ENCODE measurements at regions not wholly inside any gene's neighbourhood (a gene's known extent, or its start where the extent isn't known, plus 50 kb on each side); places are given as distances from the start of the nearest gene placed in this dataset.

DNA sequence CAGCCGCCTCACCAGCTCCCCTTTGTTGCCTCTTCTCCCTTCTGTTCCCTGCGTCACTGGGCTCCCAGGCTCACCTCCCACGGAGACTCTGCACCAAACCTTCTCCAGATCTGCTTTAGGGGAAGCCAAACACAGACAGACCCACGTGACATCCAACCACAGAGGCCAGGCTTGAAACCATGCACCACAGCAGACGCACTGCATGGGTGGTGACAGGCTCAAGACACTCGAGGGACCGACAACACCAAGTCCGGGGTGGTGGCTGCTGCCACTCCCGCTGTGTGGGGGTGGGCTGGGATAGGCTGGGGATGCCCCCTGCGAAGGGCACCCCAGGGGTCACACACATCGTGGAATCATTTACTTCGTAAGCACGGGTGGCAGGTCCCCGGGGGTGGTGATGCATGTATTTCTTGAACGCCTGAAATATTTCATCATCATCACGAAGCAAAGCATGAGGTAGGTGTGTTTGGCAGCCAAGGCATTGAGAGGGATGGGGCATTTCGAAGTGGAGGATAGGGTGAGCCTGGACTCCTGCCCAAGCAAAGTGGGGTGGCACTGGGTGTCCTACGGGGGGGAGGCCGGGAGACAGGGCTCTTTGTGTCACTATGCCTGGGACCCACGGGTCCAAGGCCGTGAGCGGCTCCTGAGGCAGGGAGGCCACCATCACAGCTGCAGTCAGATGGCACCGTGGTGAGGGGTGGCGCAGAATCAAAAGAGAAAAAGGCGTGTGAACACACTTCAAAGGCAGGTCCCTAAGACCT lies 66.8 kb upstream of the RFLNA start (continued):
- TF ChIP-seq, protein P1, sequence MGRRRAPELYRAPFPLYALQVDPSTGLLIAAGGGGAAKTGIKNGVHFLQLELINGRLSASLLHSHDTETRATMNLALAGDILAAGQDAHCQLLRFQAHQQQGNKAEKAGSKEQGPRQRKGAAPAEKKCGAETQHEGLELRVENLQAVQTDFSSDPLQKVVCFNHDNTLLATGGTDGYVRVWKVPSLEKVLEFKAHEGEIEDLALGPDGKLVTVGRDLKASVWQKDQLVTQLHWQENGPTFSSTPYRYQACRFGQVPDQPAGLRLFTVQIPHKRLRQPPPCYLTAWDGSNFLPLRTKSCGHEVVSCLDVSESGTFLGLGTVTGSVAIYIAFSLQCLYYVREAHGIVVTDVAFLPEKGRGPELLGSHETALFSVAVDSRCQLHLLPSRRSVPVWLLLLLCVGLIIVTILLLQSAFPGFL (CRISPR knock-in tag; IDR thresholded peaks at IDR 0.05): no peak
- peak; percentile 19; the same call in 1 of the 2 replicates for TF ChIP-seq ZNF76 (CRISPR knock-in tag; IDR thresholded peaks at IDR 0.05; ENCODE audit: borderline replicate concordance)
- TF ChIP-seq, protein P2, sequence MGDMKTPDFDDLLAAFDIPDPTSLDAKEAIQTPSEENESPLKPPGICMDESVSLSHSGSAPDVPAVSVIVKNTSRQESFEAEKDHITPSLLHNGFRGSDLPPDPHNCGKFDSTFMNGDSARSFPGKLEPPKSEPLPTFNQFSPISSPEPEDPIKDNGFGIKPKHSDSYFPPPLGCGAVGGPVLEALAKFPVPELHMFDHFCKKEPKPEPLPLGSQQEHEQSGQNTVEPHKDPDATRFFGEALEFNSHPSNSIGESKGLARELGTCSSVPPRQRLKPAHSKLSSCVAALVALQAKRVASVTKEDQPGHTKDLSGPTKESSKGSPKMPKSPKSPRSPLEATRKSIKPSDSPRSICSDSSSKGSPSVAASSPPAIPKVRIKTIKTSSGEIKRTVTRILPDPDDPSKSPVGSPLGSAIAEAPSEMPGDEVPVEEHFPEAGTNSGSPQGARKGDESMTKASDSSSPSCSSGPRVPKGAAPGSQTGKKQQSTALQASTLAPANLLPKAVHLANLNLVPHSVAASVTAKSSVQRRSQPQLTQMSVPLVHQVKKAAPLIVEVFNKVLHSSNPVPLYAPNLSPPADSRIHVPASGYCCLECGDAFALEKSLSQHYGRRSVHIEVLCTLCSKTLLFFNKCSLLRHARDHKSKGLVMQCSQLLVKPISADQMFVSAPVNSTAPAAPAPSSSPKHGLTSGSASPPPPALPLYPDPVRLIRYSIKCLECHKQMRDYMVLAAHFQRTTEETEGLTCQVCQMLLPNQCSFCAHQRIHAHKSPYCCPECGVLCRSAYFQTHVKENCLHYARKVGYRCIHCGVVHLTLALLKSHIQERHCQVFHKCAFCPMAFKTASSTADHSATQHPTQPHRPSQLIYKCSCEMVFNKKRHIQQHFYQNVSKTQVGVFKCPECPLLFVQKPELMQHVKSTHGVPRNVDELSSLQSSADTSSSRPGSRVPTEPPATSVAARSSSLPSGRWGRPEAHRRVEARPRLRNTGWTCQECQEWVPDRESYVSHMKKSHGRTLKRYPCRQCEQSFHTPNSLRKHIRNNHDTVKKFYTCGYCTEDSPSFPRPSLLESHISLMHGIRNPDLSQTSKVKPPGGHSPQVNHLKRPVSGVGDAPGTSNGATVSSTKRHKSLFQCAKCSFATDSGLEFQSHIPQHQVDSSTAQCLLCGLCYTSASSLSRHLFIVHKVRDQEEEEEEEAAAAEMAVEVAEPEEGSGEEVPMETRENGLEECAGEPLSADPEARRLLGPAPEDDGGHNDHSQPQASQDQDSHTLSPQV (IDR thresholded peaks at IDR 0.05): no peak
- no peak for TF ChIP-seq NUFIP1 (IDR thresholded peaks at IDR 0.05; ENCODE audit: partially characterized antibody)
- TF ChIP-seq, protein P3, sequence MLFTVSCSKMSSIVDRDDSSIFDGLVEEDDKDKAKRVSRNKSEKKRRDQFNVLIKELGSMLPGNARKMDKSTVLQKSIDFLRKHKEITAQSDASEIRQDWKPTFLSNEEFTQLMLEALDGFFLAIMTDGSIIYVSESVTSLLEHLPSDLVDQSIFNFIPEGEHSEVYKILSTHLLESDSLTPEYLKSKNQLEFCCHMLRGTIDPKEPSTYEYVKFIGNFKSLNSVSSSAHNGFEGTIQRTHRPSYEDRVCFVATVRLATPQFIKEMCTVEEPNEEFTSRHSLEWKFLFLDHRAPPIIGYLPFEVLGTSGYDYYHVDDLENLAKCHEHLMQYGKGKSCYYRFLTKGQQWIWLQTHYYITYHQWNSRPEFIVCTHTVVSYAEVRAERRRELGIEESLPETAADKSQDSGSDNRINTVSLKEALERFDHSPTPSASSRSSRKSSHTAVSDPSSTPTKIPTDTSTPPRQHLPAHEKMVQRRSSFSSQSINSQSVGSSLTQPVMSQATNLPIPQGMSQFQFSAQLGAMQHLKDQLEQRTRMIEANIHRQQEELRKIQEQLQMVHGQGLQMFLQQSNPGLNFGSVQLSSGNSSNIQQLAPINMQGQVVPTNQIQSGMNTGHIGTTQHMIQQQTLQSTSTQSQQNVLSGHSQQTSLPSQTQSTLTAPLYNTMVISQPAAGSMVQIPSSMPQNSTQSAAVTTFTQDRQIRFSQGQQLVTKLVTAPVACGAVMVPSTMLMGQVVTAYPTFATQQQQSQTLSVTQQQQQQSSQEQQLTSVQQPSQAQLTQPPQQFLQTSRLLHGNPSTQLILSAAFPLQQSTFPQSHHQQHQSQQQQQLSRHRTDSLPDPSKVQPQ (CRISPR knock-in tag; IDR thresholded peaks at IDR 0.05; ENCODE audit: borderline replicate concordance): no peak
- TF ChIP-seq ZNF217 (CRISPR knock-in tag; IDR thresholded peaks at IDR 0.05): no peak
- TF ChIP-seq HDAC6 (IDR thresholded peaks at IDR 0.05; ENCODE audit: low read depth, low read length): no peak
- TF ChIP-seq, protein P4, sequence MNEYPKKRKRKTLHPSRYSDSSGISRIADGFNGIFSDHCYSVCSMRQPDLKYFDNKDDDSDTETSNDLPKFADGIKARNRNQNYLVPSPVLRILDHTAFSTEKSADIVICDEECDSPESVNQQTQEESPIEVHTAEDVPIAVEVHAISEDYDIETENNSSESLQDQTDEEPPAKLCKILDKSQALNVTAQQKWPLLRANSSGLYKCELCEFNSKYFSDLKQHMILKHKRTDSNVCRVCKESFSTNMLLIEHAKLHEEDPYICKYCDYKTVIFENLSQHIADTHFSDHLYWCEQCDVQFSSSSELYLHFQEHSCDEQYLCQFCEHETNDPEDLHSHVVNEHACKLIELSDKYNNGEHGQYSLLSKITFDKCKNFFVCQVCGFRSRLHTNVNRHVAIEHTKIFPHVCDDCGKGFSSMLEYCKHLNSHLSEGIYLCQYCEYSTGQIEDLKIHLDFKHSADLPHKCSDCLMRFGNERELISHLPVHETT (CRISPR knock-in tag; conservative IDR thresholded peaks at IDR 0.05 in 1 of 2, IDR thresholded peaks at IDR 0.05 in 1 of 2): no peak
- TF ChIP-seq PHF21A (IDR thresholded peaks at IDR 0.05; ENCODE audit: borderline replicate concordance, low read depth): no peak
- TF ChIP-seq, protein P5, sequence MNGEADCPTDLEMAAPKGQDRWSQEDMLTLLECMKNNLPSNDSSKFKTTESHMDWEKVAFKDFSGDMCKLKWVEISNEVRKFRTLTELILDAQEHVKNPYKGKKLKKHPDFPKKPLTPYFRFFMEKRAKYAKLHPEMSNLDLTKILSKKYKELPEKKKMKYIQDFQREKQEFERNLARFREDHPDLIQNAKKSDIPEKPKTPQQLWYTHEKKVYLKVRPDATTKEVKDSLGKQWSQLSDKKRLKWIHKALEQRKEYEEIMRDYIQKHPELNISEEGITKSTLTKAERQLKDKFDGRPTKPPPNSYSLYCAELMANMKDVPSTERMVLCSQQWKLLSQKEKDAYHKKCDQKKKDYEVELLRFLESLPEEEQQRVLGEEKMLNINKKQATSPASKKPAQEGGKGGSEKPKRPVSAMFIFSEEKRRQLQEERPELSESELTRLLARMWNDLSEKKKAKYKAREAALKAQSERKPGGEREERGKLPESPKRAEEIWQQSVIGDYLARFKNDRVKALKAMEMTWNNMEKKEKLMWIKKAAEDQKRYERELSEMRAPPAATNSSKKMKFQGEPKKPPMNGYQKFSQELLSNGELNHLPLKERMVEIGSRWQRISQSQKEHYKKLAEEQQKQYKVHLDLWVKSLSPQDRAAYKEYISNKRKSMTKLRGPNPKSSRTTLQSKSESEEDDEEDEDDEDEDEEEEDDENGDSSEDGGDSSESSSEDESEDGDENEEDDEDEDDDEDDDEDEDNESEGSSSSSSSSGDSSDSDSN (IDR thresholded peaks at IDR 0.05; ENCODE audit: borderline replicate concordance in 1 of 2, low read depth in 2 of 2, low read length in 2 of 2): no peak
- TF ChIP-seq, protein P6, sequence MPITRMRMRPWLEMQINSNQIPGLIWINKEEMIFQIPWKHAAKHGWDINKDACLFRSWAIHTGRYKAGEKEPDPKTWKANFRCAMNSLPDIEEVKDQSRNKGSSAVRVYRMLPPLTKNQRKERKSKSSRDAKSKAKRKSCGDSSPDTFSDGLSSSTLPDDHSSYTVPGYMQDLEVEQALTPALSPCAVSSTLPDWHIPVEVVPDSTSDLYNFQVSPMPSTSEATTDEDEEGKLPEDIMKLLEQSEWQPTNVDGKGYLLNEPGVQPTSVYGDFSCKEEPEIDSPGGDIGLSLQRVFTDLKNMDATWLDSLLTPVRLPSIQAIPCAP (CRISPR knock-in tag; IDR thresholded peaks at IDR 0.05; ENCODE audit: borderline replicate concordance): no peak
- TF ChIP-seq SLC30A9 (CRISPR knock-in tag; IDR thresholded peaks at IDR 0.05): no peak
- no peak for TF ChIP-seq U2AF1 (optimal IDR thresholded peaks at IDR 0.05; ENCODE audit: low read depth, low read length)
